Ovary (tissue), 7 donors: ENCODE measurements at regions not wholly inside any gene's neighbourhood (a gene's known extent, or its start where the extent isn't known, plus 50 kb on each side); places are given as distances from the start of the nearest gene placed in this dataset.

Source experiments
- DNase-seq, 5 donors: peaks; one replicate each; pipeline ENCODE4 v3.0.0-alpha.2; 2019 to 2020
- H3K27ac ChIP-seq, 2 donors: fragments of 200-600 bp; one replicate each; pipeline versions ENCODE4 v1.5.1 to v1.8.0; 2019 to 2022
- H3K27me3 ChIP-seq: fragments of 200-600 bp; one replicate; pipeline ENCODE4 v1.8.0; 2022
- H3K36me3 ChIP-seq: fragments of 200-600 bp; sonication (generic); one replicate; pipeline ENCODE4 v1.5.1; 2019
- H3K4me1 ChIP-seq: one replicate; pipeline ENCODE4 v1.8.1; 2013; ENCODE audit warnings: mild to moderate bottlenecking, moderate library complexity; ENCODE audit not compliant: insufficient read depth
- H3K4me3 ChIP-seq: fragments of 200-600 bp; sonication (generic); one replicate; pipeline ENCODE4 v1.5.1; 2017
- H3K9me3 ChIP-seq, 2 donors: fragments of 200-600 bp in 1 of 2; sonication (generic) in 1 of 2; one replicate each; pipeline versions ENCODE4 v1.5.1 to v1.8.1; 2013 to 2019; ENCODE audit warnings: mild to moderate bottlenecking in 1 of 2, moderate library complexity in 1 of 2
- CTCF ChIP-seq, 3 donors: fragments of 450-650 bp in 2 of 3; fragments of 200-600 bp in 1 of 3; IDR thresholded peaks; one replicate each; pipeline versions ENCODE4 v1.5.1 to v1.8.0; 2016 to 2022; ENCODE audit warnings: antibody characterized with exemption in 3 of 3, mild to moderate bottlenecking in 1 of 3
- EP300 ChIP-seq: sonication (generic); formaldehyde crosslinking; IDR thresholded peaks from one replicate; pipeline ENCODE4 v1.6.1; 2017; ENCODE audit warnings: antibody characterized with exemption
- POLR2A ChIP-seq: fragments of 450-650 bp; IDR thresholded peaks from one replicate; pipeline ENCODE4 v1.6.1; 2017; ENCODE audit warnings: antibody characterized with exemption, mild to moderate bottlenecking, moderate library complexity
- WGBS, 3 donors: extraction: QIAGEN DNeasy Blood & Tissue Kit in 1 of 3; methylation state at CpG; one replicate each; pipeline versions ENCODE4 v1.1.5 to v1.1.7; 2013 to 2017; 5-methylcytosine and 5-hydroxymethylcytosine counted together
- intact Hi-C, 4 donors: fragments of 100-400 bp; cut with DNase I; formaldehyde crosslinking; loops; one replicate each; pipeline versions ENCODE4 v1.11.0 to v1.15.1; 2022 to 2023
- donor health status: DM: no; HTN: no; CAD: no; lungs with moderate emphysema.
- donor health status: DM: no; HTN: no; CAD: no.
- donor health status: Bipolar disorder and iron deficiency.
- donor health status: DM: no; HTN: no; CAD: no.
- donor health status: DM: yes; HTN: yes; CAD: no.

GRCh38 chr6:22421198-22421597 is 124.4 kb upstream of the PRL start:
- DNase-seq: no peak
- intact Hi-C loops: no loop called here
- H3K4me3 ChIP-seq: no peak overlapping the region
- no peaks in the 10 kb centered on the region for H3K27me3 ChIP-seq
- 81 to 91% (median 88%) methylated on average over 2 of the region's 2 CpGs for WGBS, 3 donors
- H3K9me3 ChIP-seq: no peaks in the 10 kb centered on the region
- no peaks in the 10 kb centered on the region for H3K4me1 ChIP-seq
- no peaks in the 10 kb centered on the region for H3K36me3 ChIP-seq
- no peak overlapping the region for H3K27ac ChIP-seq
- no peak for TF ChIP-seq POLR2A
- no peak for TF ChIP-seq EP300
- TF ChIP-seq CTCF (IDR thresholded peaks at IDR 0.05): no peak

- Histone ChIP-seq H3K36me3 (no peaks in the 10 kb centered on the region), H3K4me3 (no peak overlapping the region), H3K27me3 (no peaks in the 10 kb centered on the region), H3K27ac (no peak overlapping the region), H3K9me3 (no peaks in the 10 kb centered on the region), H3K4me1 (no peaks in the 10 kb centered on the region)
- no peak for DNase-seq
- intact Hi-C loops: no loop called here
- WGBS, 3 donors: 77 to 86% (median 78%) methylated on average over 2 of the region's 2 CpGs
- no peak for TF ChIP-seq POLR2A
- no peak for TF ChIP-seq CTCF (IDR thresholded peaks at IDR 0.05)
- TF ChIP-seq EP300: no peak
Measured at GRCh38 chr6:22424196-22424595, 127.4 kb upstream of the PRL start.

DNA sequence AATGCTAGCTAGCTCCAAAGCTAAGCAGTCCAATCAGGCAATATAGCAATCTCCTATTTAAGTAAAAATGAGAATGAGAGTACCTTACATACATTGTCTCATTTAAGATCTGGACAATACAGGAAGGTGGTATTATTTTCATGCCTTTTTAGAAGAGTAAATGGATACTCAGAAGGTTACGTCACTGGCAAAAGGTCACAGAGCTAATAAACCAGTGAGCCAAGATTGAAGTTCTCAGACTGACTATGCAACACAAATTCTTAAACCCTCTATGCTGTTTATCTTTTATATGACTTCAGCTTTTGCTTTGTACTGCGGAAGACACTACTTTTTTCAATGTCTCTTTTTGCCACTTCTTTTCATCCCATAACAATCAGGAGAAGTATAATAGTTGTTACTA is 135.2 kb upstream of the PRL start:
- Histone ChIP-seq H3K4me3 (no peak overlapping the region), H3K9me3 (no peaks in the 10 kb centered on the region), H3K4me1 (no peaks in the 10 kb centered on the region), H3K36me3 (no peaks in the 10 kb centered on the region), H3K27ac (no peak overlapping the region), H3K27me3 (no peaks in the 10 kb centered on the region)
- 91 to 98% (median 94%) methylated on average over 2 of the region's 2 CpGs for WGBS, 3 donors
- TF ChIP-seq EP300: no peak
- TF ChIP-seq POLR2A: no peak
- TF ChIP-seq CTCF (IDR thresholded peaks at IDR 0.05): no peak
- intact Hi-C loops: no loop called here
- DNase-seq: no peak

DNA sequence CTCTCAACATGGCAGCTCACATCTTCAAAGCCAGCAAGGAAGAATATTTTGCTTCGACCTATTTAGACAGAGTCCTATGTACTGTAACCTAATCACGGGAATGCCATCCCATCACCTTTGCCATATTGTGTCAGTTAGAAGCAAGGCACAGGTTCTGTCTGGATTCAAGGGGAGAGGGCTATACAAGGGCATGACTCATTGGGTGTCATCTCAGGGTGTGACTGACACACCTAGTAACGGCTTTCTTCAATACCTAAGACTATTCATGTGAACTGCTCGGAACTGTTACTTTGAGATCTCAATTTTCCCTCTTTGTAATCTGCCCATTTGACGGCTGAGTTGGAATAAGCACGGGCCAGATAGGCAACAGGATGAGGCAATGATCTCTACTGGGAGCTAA is 135.6 kb upstream of the HDGFL1 start:
- no peaks in the 10 kb centered on the region for H3K36me3 ChIP-seq
- no peaks in the 10 kb centered on the region for H3K27me3 ChIP-seq
- TF ChIP-seq CTCF (IDR thresholded peaks at IDR 0.05) (no peak), POLR2A (no peak), EP300 (no peak)
- 95 to 98% (median 97%) methylated on average over 6 of the region's 6 CpGs for WGBS, 3 donors
- intact Hi-C loops: no loop called here
- DNase-seq: no peak
- no peak overlapping the region for H3K4me3 ChIP-seq
- H3K9me3 ChIP-seq: no peaks in the 10 kb centered on the region
- no peak overlapping the region for H3K27ac ChIP-seq
- no peaks in the 10 kb centered on the region for H3K4me1 ChIP-seq

- no peaks in the 10 kb centered on the region for H3K36me3 ChIP-seq
- no peaks in the 10 kb centered on the region for H3K4me1 ChIP-seq
- WGBS, 3 donors: 86 to 97% (median 95%) methylated on average over 4 of the region's 4 CpGs
- TF ChIP-seq EP300: no peak
- no peak for TF ChIP-seq POLR2A
- no peak for TF ChIP-seq CTCF (IDR thresholded peaks at IDR 0.05)
- no peak overlapping the region for H3K4me3 ChIP-seq
- no peak for DNase-seq
- H3K27me3 ChIP-seq: no peaks in the 10 kb centered on the region
- H3K9me3 ChIP-seq: no peaks in the 10 kb centered on the region
- H3K27ac ChIP-seq: no peak overlapping the region
- intact Hi-C loops: no loop called here
Measured at GRCh38 chr6:22435151-22435550, 134.2 kb upstream of the HDGFL1 start.
